ENCODE measurements at regions not wholly inside any gene's neighbourhood (a gene's known extent, or its start where the extent isn't known, plus 50 kb on each side); places are given as distances from the start of the nearest gene placed in this dataset.
"Not testable (repeated sequence)": the region's sequence is repeated elsewhere in the genome, so short reads cannot be mapped to it uniquely, and the experiment has no call there.

- no peak for DNase-seq (ENCODE audit: low spot score)
Measured at GRCh38 chr1:188170935-188171334, 1342.2 kb downstream of the PLA2G4A start.

- DNase-seq (ENCODE audit: low spot score): not testable (repeated sequence)
Measured at GRCh38 chr1:188182063-188182462, 1353.3 kb downstream of the PLA2G4A start.

GRCh38 chr1:188188317-188188716, 1359.6 kb downstream of the PLA2G4A start:
- no peak for DNase-seq (ENCODE audit: low spot score)

GRCh38 chr1:188194916-188195315, 1366.2 kb downstream of the PLA2G4A start:
- DNase-seq (ENCODE audit: low spot score): no peak

- DNase-seq (ENCODE audit: low spot score): no peak
Measured at GRCh38 chr1:188218289-188218688, 1389.5 kb downstream of the PLA2G4A start.

GRCh38 chr1:188220051-188220450, 1391.3 kb downstream of the PLA2G4A start:
- no peak for DNase-seq (ENCODE audit: low spot score)

- no peak for DNase-seq (ENCODE audit: low spot score)
Measured at GRCh38 chr1:188224263-188224662, 1395.5 kb downstream of the PLA2G4A start.

GRCh38 chr1:188225975-188226374, 1397.2 kb downstream of the PLA2G4A start:
- no peak for DNase-seq (ENCODE audit: low spot score)

GRCh38 chr1:188228623-188229022, 1399.9 kb downstream of the PLA2G4A start:
- DNase-seq (ENCODE audit: low spot score): no peak

GRCh38 chr1:188237573-188238348, 1409.0 kb downstream of the PLA2G4A start:
- no peak for DNase-seq (ENCODE audit: low spot score)

GRCh38 chr1:188240772-188241406, 1412.1 kb downstream of the PLA2G4A start:
- no peak for DNase-seq (ENCODE audit: low spot score)

GRCh38 chr1:188241629-188242028, 1412.9 kb downstream of the PLA2G4A start:
- DNase-seq (ENCODE audit: low spot score): no peak

GRCh38 chr1:188243456-188243855, 1414.7 kb downstream of the PLA2G4A start:
- no peak for DNase-seq (ENCODE audit: low spot score)

GRCh38 chr1:188244681-188245080, 1415.9 kb downstream of the PLA2G4A start:
- DNase-seq (ENCODE audit: low spot score): no peak

- DNase-seq (ENCODE audit: low spot score): no peak
Measured at GRCh38 chr1:188247255-188247654, 1418.5 kb downstream of the PLA2G4A start.

- DNase-seq (ENCODE audit: low spot score): no peak
Measured at GRCh38 chr1:188249811-188250210, 1421.1 kb downstream of the PLA2G4A start.

- no peak for DNase-seq (ENCODE audit: low spot score)
Measured at GRCh38 chr1:188251036-188251435, 1422.3 kb downstream of the PLA2G4A start.

GRCh38 chr1:188261849-188262248, 1433.1 kb downstream of the PLA2G4A start:
- no peak for DNase-seq (ENCODE audit: low spot score)

- no peak for DNase-seq (ENCODE audit: low spot score)
Measured at GRCh38 chr1:188269956-188270355, 1441.2 kb downstream of the PLA2G4A start.

GRCh38 chr1:188270497-188270896, 1441.7 kb downstream of the PLA2G4A start:
- DNase-seq (ENCODE audit: low spot score): no peak

- DNase-seq (ENCODE audit: low spot score): no peak
Measured at GRCh38 chr1:188277771-188278170, 1449.0 kb downstream of the PLA2G4A start.

GRCh38 chr1:188281921-188282320, 1453.2 kb downstream of the PLA2G4A start:
- DNase-seq (ENCODE audit: low spot score): no peak

GRCh38 chr1:188295157-188295556, 1466.4 kb downstream of the PLA2G4A start:
- DNase-seq (ENCODE audit: low spot score): no peak

GRCh38 chr1:188302746-188303145, 1474.0 kb downstream of the PLA2G4A start:
- no peak for DNase-seq (ENCODE audit: low spot score)
